ENCODE measurements at regions not wholly inside any gene's neighbourhood (a gene's known extent, or its start where the extent isn't known, plus 50 kb on each side); places are given as distances from the start of the nearest gene placed in this dataset.

DNA sequence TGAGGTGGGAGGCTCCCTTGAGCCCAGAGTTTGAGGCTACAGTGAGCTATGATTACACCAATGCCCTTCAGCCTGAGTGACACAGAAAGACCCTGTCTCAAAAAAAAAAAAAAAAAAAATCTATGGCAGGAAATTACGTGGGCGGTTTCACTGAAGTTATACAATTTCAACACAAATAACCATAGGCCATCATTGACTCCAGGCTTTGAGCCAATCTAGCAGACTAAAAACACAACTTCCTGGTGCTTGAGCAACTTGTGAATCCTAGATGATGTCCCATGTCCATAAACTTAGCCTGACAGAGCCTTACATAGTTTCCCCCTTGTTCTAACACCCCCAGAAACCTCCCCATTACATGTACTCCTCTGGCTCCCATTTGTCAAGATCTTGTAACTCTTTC is 131.8 kb downstream of the QRSL1 start:
- no peaks in the 10 kb centered on the region for H3K9me3 ChIP-seq (ENCODE audit: insufficient read depth, low read length)
- H3K79me2 ChIP-seq (ENCODE audit: insufficient read depth, low read length) = no peaks in the 10 kb centered on the region

DNA sequence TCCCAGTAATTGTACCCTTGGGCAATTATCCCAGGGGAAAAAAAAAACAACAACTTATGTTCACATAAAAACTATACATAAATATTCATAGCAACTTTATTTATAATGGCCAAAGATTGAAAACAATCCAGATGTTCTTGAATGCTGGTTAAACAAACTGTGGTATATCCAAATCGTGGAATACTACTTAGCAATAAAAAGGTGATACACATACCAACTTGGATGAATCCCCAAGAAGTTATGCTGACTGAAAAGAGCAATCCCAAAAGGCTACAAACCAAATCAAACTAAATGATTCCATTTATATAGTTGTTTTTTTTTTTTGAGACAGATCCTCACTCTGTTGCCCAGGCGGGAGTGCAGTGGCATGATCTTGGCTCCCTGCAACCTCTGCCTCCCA is 129.7 kb downstream of the QRSL1 start:
- no peak for TF ChIP-seq EZH2phosphoT487 (conservative IDR thresholded peaks at IDR 0.05; ENCODE audit: low read length)
- TF ChIP-seq, protein P1, sequence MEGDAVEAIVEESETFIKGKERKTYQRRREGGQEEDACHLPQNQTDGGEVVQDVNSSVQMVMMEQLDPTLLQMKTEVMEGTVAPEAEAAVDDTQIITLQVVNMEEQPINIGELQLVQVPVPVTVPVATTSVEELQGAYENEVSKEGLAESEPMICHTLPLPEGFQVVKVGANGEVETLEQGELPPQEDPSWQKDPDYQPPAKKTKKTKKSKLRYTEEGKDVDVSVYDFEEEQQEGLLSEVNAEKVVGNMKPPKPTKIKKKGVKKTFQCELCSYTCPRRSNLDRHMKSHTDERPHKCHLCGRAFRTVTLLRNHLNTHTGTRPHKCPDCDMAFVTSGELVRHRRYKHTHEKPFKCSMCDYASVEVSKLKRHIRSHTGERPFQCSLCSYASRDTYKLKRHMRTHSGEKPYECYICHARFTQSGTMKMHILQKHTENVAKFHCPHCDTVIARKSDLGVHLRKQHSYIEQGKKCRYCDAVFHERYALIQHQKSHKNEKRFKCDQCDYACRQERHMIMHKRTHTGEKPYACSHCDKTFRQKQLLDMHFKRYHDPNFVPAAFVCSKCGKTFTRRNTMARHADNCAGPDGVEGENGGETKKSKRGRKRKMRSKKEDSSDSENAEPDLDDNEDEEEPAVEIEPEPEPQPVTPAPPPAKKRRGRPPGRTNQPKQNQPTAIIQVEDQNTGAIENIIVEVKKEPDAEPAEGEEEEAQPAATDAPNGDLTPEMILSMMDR (IDR thresholded peaks at IDR 0.05; ENCODE audit: insufficient read depth, low read length, poor library complexity, severe bottlenecking) = no peak
- H3K9ac ChIP-seq (ENCODE audit: low read length) = no peak overlapping the region

More for the DNA sequence above, 131.8 kb downstream of the QRSL1 start:
- Histone ChIP-seq H3F3A (ENCODE audit: insufficient read depth) (no peaks in the 10 kb centered on the region), H3K9me2 (replicated peaks; ENCODE audit: insufficient read depth, low read length) (no peaks in the 10 kb centered on the region), H3K27me3 (ENCODE audit: low read length) (no peaks in the 10 kb centered on the region), H3K27ac (ENCODE audit: low read depth, low read length) (no peak overlapping the region), H3K4me3 (ENCODE audit: insufficient read depth, low read length, poor library complexity, severe bottlenecking) (no peak overlapping the region), H3K36me3 (ENCODE audit: low read length) (no peaks in the 10 kb centered on the region), H3K9ac (ENCODE audit: low read length) (no peak overlapping the region), H3K4me2 (ENCODE audit: low read depth, low read length, poor library complexity, severe bottlenecking) (no peak overlapping the region), H2AFZ (ENCODE audit: low read depth, low read length, severe bottlenecking) (no peak overlapping the region), H4K20me1 (ENCODE audit: low read depth, low read length) (no peaks in the 10 kb centered on the region)
- TF ChIP-seq EZH2phosphoT487 (conservative IDR thresholded peaks at IDR 0.05; ENCODE audit: low read length) = no peak
- TF ChIP-seq, protein P1 (IDR thresholded peaks at IDR 0.05; ENCODE audit: insufficient read depth, low read length, poor library complexity, severe bottlenecking) = no peak

DNA sequence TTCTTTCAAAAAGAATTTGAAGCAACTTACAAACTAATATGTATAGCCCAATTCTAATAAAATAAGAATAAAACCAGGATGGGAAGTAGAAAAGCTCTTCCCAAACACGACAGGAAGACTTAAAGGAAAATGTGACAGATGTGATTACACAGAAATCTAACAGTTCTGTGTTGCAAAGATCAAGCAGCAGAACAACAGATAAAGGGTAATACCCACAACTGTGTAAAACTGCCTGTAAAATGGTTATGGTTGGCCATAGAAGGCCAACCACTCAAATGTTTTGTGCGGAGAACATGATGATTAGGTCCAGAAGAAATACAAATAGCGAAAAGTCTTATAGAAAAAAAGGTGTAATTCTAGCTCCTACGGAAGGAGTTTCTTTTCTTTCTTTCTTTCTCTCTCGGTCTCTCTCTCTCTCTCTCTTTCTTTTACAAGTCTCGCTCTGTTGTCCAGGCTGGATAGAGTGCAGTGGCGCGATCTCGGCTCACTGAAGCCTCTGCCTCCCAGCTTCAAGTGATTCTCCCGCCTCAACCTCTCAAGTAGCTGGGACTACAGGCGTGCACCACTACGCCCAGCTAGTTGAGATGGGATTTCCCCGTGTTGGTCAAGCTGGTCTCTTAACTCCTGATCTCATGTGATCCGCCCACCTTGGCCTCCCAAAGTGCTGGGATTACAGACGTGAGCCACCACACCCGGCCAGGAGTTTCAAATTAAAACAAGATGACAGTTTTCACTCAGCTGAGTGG is 128.5 kb downstream of the QRSL1 start:
- Histone ChIP-seq H3K9me3 (ENCODE audit: insufficient read depth, low read length) (no peaks in the 10 kb centered on the region), H2AFZ (ENCODE audit: low read depth, low read length, severe bottlenecking) (no peak overlapping the region), H3K4me2 (ENCODE audit: low read depth, low read length, poor library complexity, severe bottlenecking) (no peak overlapping the region), H3F3A (ENCODE audit: insufficient read depth) (no peaks in the 10 kb centered on the region), H3K4me3 (ENCODE audit: insufficient read depth, low read length, poor library complexity, severe bottlenecking) (no peak overlapping the region), H3K79me2 (ENCODE audit: insufficient read depth, low read length) (no peaks in the 10 kb centered on the region), H3K27ac (ENCODE audit: low read depth, low read length) (no peak overlapping the region), H3K9me2 (replicated peaks; ENCODE audit: insufficient read depth, low read length) (no peaks in the 10 kb centered on the region), H3K27me3 (ENCODE audit: low read length) (no peaks in the 10 kb centered on the region), H4K20me1 (ENCODE audit: low read depth, low read length) (no peaks in the 10 kb centered on the region), H3K9ac (ENCODE audit: low read length) (no peak overlapping the region), H3K36me3 (ENCODE audit: low read length) (no peaks in the 10 kb centered on the region)
- TF ChIP-seq EZH2phosphoT487 (conservative IDR thresholded peaks at IDR 0.05; ENCODE audit: low read length) = no peak
- TF ChIP-seq, protein P1 (IDR thresholded peaks at IDR 0.05; ENCODE audit: insufficient read depth, low read length, poor library complexity, severe bottlenecking) = no peak

More for the DNA sequence above, 129.7 kb downstream of the QRSL1 start:
- H3K27me3 ChIP-seq (ENCODE audit: low read length) = no peaks in the 10 kb centered on the region
- H3K4me3 ChIP-seq (ENCODE audit: insufficient read depth, low read length, poor library complexity, severe bottlenecking) = no peak overlapping the region
- H3F3A ChIP-seq (ENCODE audit: insufficient read depth) = no peaks in the 10 kb centered on the region
- no peak overlapping the region for H3K4me2 ChIP-seq (ENCODE audit: low read depth, low read length, poor library complexity, severe bottlenecking)
- no peaks in the 10 kb centered on the region for H4K20me1 ChIP-seq (ENCODE audit: low read depth, low read length)
- H3K9me2 ChIP-seq (replicated peaks; ENCODE audit: insufficient read depth, low read length) = no peaks in the 10 kb centered on the region
- no peaks in the 10 kb centered on the region for H3K79me2 ChIP-seq (ENCODE audit: insufficient read depth, low read length)
- no peaks in the 10 kb centered on the region for H3K9me3 ChIP-seq (ENCODE audit: insufficient read depth, low read length)
- no peak overlapping the region for H3K27ac ChIP-seq (ENCODE audit: low read depth, low read length)
- no peaks in the 10 kb centered on the region for H3K36me3 ChIP-seq (ENCODE audit: low read length)
- no peak overlapping the region for H2AFZ ChIP-seq (ENCODE audit: low read depth, low read length, severe bottlenecking)

Measured in SU-DHL-6 (cell line).